ENCODE measurements at regions not wholly inside any gene's neighbourhood (a gene's known extent, or its start where the extent isn't known, plus 50 kb on each side); places are given as distances from the start of the nearest gene placed in this dataset.
"Not testable (repeated sequence)": the region's sequence is repeated elsewhere in the genome, so short reads cannot be mapped to it uniquely, and the experiment has no call there.

DNA sequence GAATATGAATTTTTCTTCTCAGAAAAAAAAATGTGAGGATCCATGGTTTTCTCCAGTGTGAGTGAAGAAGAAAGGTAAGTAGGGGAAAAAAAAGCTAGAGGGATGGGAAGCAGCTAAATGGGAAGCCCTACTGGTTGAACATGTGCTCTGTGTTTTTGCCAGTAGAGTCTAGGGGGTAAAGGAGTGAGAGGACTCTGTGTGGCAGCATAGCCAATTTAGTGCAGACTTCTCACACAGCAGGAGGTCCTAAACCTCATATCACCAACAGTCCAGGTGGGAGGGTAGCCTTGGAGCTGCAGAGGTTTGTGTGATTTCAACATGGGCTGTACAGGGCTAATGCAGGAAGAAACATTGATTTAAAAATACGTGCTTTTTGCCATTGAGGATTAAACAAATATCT lies 334.5 kb upstream of the SPHKAP start:
- no peak for TF ChIP-seq POLR2A (IDR thresholded peaks at IDR 0.05)
- Histone ChIP-seq H3K36me3 (no peaks in the 10 kb centered on the region), H3K4me1 (no peaks in the 10 kb centered on the region), H3K27me3 (no peaks in the 10 kb centered on the region), H3K27ac (no peak overlapping the region), H3K9me3 (no peaks in the 10 kb centered on the region), H3K4me3 (no peak overlapping the region)
- DNase-seq (ENCODE audit: extremely low spot score in 2 of 2): no peak
- intact Hi-C loops (cut with DNase I): no loop called here

GRCh38 chr2:228513480-228513879 lies 332.0 kb upstream of the SPHKAP start:
- H3K9me3 ChIP-seq; DNase-seq (ENCODE audit: extremely low spot score in 2 of 2); H3K27me3 ChIP-seq; H3K36me3 ChIP-seq; H3K4me1 ChIP-seq; H3K4me3 ChIP-seq; H3K27ac ChIP-seq; intact Hi-C loops (cut with DNase I): not testable (repeated sequence)

DNA sequence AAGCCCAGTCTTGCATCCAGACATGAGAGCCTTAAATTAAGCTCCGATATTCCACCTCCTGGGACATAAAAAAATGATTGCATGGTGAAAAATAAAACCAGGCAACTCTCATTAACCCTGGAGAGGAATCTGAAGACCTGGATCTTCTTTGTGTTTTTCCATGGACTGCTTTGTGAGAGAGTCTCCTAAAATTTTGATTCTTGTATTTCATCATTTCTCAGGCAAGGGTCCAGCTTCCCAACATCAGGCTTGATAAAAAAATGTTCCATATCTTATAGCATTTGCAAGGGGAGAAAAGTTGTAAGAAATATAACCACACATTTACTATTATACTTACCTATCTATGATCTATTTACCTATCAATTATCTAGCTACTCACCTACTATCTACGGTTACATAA lies 327.5 kb upstream of the SPHKAP start:
- Histone ChIP-seq H3K27ac (no peak overlapping the region), H3K4me3 (no peak overlapping the region), H3K36me3 (no peaks in the 10 kb centered on the region), H3K9me3 (no peaks in the 10 kb centered on the region), H3K4me1 (no peaks in the 10 kb centered on the region), H3K27me3 (no peaks in the 10 kb centered on the region)
- DNase-seq (ENCODE audit: extremely low spot score in 2 of 2): no peak
- intact Hi-C loops (cut with DNase I): no loop called here
- TF ChIP-seq POLR2A (IDR thresholded peaks at IDR 0.05): no peak

GRCh38 chr2:228507870-228508269 lies 326.4 kb upstream of the SPHKAP start:
- no peak for DNase-seq (ENCODE audit: extremely low spot score in 2 of 2)
- Histone ChIP-seq H3K27me3 (no peaks in the 10 kb centered on the region), H3K9me3 (no peaks in the 10 kb centered on the region), H3K4me3 (no peak overlapping the region), H3K27ac (no peak overlapping the region), H3K36me3 (no peaks in the 10 kb centered on the region), H3K4me1 (no peaks in the 10 kb centered on the region)
- intact Hi-C loops (cut with DNase I): no loop called here
- TF ChIP-seq, protein P1, sequence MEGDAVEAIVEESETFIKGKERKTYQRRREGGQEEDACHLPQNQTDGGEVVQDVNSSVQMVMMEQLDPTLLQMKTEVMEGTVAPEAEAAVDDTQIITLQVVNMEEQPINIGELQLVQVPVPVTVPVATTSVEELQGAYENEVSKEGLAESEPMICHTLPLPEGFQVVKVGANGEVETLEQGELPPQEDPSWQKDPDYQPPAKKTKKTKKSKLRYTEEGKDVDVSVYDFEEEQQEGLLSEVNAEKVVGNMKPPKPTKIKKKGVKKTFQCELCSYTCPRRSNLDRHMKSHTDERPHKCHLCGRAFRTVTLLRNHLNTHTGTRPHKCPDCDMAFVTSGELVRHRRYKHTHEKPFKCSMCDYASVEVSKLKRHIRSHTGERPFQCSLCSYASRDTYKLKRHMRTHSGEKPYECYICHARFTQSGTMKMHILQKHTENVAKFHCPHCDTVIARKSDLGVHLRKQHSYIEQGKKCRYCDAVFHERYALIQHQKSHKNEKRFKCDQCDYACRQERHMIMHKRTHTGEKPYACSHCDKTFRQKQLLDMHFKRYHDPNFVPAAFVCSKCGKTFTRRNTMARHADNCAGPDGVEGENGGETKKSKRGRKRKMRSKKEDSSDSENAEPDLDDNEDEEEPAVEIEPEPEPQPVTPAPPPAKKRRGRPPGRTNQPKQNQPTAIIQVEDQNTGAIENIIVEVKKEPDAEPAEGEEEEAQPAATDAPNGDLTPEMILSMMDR (IDR thresholded peaks at IDR 0.05): no peak
- no peak for TF ChIP-seq POLR2AphosphoS5 (IDR thresholded peaks at IDR 0.05; ENCODE audit: insufficient read depth in 1 of 2, low read depth in 1 of 2)
- no peak for TF ChIP-seq POLR2A (IDR thresholded peaks at IDR 0.05)

DNA sequence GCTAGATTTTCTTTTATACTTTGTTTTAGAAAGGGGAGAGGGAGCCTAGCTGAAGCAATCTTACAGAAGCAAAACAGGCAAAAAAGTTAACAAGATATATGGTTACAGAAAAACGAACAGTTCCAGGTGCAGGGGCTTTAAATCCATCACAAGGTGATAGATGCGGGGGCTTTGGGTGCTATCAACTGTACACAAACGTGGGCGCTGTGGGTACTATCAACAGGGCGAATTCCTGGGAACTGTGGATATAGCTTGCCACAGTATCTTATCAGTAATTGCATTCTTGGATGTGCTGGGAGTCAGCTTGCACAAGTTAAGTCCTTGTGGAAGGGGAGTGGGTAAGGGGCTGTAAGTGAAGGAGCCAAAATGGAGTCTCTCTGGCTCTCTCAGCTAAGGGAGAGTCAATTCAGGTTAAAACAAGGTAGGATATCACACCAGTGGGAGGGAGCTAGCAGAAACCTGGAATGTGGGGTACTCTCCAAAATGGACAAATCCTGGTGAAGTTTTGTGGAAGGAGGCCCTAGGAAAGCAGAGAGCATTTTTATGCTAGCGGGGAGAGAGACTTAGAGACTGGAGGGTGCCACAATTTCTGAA lies 325.8 kb upstream of the SPHKAP start:
- TF ChIP-seq POLR2A (IDR thresholded peaks at IDR 0.05) (no peak), POLR2AphosphoS5 (IDR thresholded peaks at IDR 0.05; ENCODE audit: insufficient read depth in 1 of 2, low read depth in 1 of 2) (no peak)
- TF ChIP-seq, protein P1 (IDR thresholded peaks at IDR 0.05): no peak
- H3K9me3 ChIP-seq: no peaks in the 10 kb centered on the region
- H3K4me3 ChIP-seq: no peak overlapping the region
- intact Hi-C loops (cut with DNase I): no loop called here
- no peaks in the 10 kb centered on the region for H3K27me3 ChIP-seq
- no peak for DNase-seq (ENCODE audit: extremely low spot score in 2 of 2)
- H3K27ac ChIP-seq: no peak overlapping the region
- no peaks in the 10 kb centered on the region for H3K4me1 ChIP-seq
- H3K36me3 ChIP-seq: no peaks in the 10 kb centered on the region

DNA sequence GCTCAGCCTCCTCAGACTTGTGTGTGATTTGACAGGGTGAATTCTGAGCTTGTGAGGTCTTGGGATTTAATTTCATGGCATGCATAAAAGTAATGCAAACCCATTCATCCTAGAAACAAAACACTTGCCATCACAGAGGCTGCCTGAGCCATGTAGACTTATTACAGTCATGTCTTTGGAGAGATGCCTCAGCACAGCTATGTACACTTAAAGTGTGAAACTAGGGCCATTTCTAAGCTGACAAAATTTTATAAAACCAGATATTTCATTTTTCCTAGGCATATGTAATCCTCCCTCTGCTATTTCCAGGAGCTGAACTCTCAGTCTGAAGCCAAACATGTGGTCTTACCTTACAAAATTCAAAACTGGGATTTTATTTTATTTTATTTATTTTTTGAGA lies 322.2 kb upstream of the SPHKAP start:
- Histone ChIP-seq H3K27ac (no peak overlapping the region), H3K4me3 (no peak overlapping the region), H3K36me3 (no peaks in the 10 kb centered on the region), H3K27me3 (no peaks in the 10 kb centered on the region), H3K9me3 (no peaks in the 10 kb centered on the region), H3K4me1 (no peaks in the 10 kb centered on the region)
- intact Hi-C loops (cut with DNase I): no loop called here
- TF ChIP-seq, protein P1 (IDR thresholded peaks at IDR 0.05): no peak
- TF ChIP-seq POLR2A (IDR thresholded peaks at IDR 0.05): no peak
- no peak for TF ChIP-seq POLR2AphosphoS5 (IDR thresholded peaks at IDR 0.05; ENCODE audit: insufficient read depth in 1 of 2, low read depth in 1 of 2)
- no peak for DNase-seq (ENCODE audit: extremely low spot score in 2 of 2)

DNA sequence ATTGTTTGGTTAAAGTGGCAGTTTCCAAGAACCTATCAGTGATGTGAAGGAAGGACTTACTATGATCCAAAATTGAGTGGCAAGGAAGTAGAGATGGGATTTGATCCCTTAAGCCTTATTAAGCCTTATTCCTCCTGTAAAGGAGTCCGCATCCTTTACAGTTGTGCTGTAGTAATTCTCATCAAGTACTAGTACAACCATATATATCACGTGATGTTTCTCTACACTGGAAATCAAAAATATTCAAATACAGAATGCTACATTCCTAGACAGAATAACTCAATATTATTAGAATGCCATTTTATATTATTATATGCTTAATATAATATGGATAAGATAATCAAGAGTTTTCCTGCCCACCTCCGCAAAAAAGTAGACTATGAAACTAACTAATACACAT lies 312.4 kb upstream of the SPHKAP start:
- Histone ChIP-seq H3K4me3 (no peak overlapping the region), H3K9me3 (no peaks in the 10 kb centered on the region), H3K4me1 (no peaks in the 10 kb centered on the region), H3K36me3 (no peaks in the 10 kb centered on the region), H3K27me3 (no peaks in the 10 kb centered on the region), H3K27ac (no peak overlapping the region)
- no peak for TF ChIP-seq POLR2AphosphoS5 (IDR thresholded peaks at IDR 0.05; ENCODE audit: insufficient read depth in 1 of 2, low read depth in 1 of 2)
- TF ChIP-seq, protein P1 (IDR thresholded peaks at IDR 0.05): no peak
- intact Hi-C loops (cut with DNase I): no loop called here
- no peak for DNase-seq (ENCODE audit: extremely low spot score in 2 of 2)

Measured in vagina (tissue), 2 donors.